WTC11 (cell line): ENCODE measurements at regions not wholly inside any gene's neighbourhood (a gene's known extent, or its start where the extent isn't known, plus 50 kb on each side); places are given as distances from the start of the nearest gene placed in this dataset.

Experiments
- ATAC-seq: fragments of 200-7000 bp; cut with Tn5 transposase; 2 replicates; pipeline ENCODE4 v1.10.0; 2021; ENCODE audit warnings: mild to moderate bottlenecking, moderate library complexity
- CTCF ChIA-PET: fragments of 300-600 bp; sonication (Branson Sonifier 250); formaldehyde crosslinking; loops from one replicate; lab custom pipeline; 2021; ENCODE audit warnings: antibody characterized with exemption; lab: Charles Lee
- POLR2A ChIA-PET: fragments of 350-600 bp; sonication (Branson Sonifier 250); formaldehyde crosslinking; loops from one replicate; lab custom pipeline; 2021; ENCODE audit warnings: antibody characterized with exemption; lab: Charles Lee
- DNase-seq: peaks from one replicate; pipeline ENCODE4 v3.0.0; 2021; ENCODE audit warnings: low spot score
- H3K27ac Mint-ChIP-seq: 2 replicates; pipeline ENCODE4 v1.8.0; 2021; ENCODE audit warnings: mixed read lengths
- H3K27me3 Mint-ChIP-seq: 2 replicates; pipeline ENCODE4 v1.8.0; 2021; ENCODE audit warnings: low read depth, mild to moderate bottlenecking, moderate library complexity, mixed read lengths
- H3K36me3 Mint-ChIP-seq: 2 replicates; pipeline ENCODE4 v1.8.0; 2021; ENCODE audit warnings: mixed read lengths
- H3K4me1 Mint-ChIP-seq: 2 replicates; pipeline ENCODE4 v1.8.0; 2022; ENCODE audit warnings: mixed read lengths
- H3K4me3 Mint-ChIP-seq: 2 replicates; pipeline ENCODE4 v1.8.0; 2021; ENCODE audit warnings: mild to moderate bottlenecking, moderate library complexity, mixed read lengths
- H3K9me3 Mint-ChIP-seq: 2 replicates; pipeline ENCODE4 v1.8.0; 2021; ENCODE audit warnings: mixed read lengths
- AFF4 ChIP-seq: sonication (generic); formaldehyde crosslinking; IDR thresholded peaks from 2 replicates; pipeline ENCODE4 v1.8.1; 2023; ENCODE audit warnings: mild to moderate bottlenecking, missing genetic modification reagents, borderline replicate concordance
- ATF1 ChIP-seq: sonication (generic); formaldehyde crosslinking; IDR thresholded peaks from 2 replicates; pipeline ENCODE4 v1.8.1; 2023; ENCODE audit warnings: mild to moderate bottlenecking, moderate library complexity, missing genetic modification reagents
- ATF6 ChIP-seq: sonication (generic); formaldehyde crosslinking; IDR thresholded peaks from 2 replicates; pipeline ENCODE4 v1.8.1; 2023; ENCODE audit warnings: mild to moderate bottlenecking, missing genetic modification reagents
- CBFB ChIP-seq: sonication (generic); formaldehyde crosslinking; IDR thresholded peaks from 2 replicates; pipeline ENCODE4 v1.8.1; 2022; ENCODE audit warnings: mild to moderate bottlenecking, low read depth, missing genetic modification reagents
- CREB1 ChIP-seq: sonication (generic); formaldehyde crosslinking; IDR thresholded peaks from 2 replicates; pipeline ENCODE4 v1.8.0; 2023; ENCODE audit warnings: mild to moderate bottlenecking, missing genetic modification reagents
- E2F5 ChIP-seq: sonication (generic); formaldehyde crosslinking; IDR thresholded peaks from 2 replicates; pipeline ENCODE4 v1.8.1; 2022; ENCODE audit warnings: mild to moderate bottlenecking, moderate library complexity, missing genetic modification reagents
- ELF4 ChIP-seq: sonication (generic); formaldehyde crosslinking; IDR thresholded peaks from 2 replicates; pipeline ENCODE4 v1.8.1; 2022; ENCODE audit warnings: low read depth, mild to moderate bottlenecking, moderate library complexity, missing genetic modification reagents
- ETV6 ChIP-seq: sonication (generic); formaldehyde crosslinking; IDR thresholded peaks from 2 replicates; pipeline ENCODE4 v1.8.1; 2022; ENCODE audit warnings: mild to moderate bottlenecking, missing genetic modification reagents
- JUN ChIP-seq: sonication (generic); formaldehyde crosslinking; IDR thresholded peaks from 2 replicates; pipeline ENCODE4 v1.8.0; 2023; ENCODE audit warnings: mild to moderate bottlenecking, missing genetic modification reagents
- KAT7 ChIP-seq: sonication (generic); formaldehyde crosslinking; IDR thresholded peaks from 2 replicates; pipeline ENCODE4 v1.8.1; 2023; ENCODE audit warnings: missing genetic modification reagents, mild to moderate bottlenecking, borderline replicate concordance
- MAX ChIP-seq: sonication (generic); formaldehyde crosslinking; IDR thresholded peaks from 2 replicates; pipeline ENCODE4 v1.8.0; 2022; ENCODE audit warnings: mild to moderate bottlenecking, missing genetic modification reagents
- NR1H2 ChIP-seq: sonication (generic); formaldehyde crosslinking; IDR thresholded peaks from 2 replicates; pipeline ENCODE4 v1.9.0; 2021; ENCODE audit warnings: mild to moderate bottlenecking, moderate library complexity, missing genetic modification reagents
- RORB ChIP-seq: fragments of 250-450 bp; sonication (Bioruptor Pico); IDR thresholded peaks from 2 replicates; pipeline ENCODE4 v1.9.0; 2021; ENCODE audit warnings: mild to moderate bottlenecking
- TP53 ChIP-seq: sonication (generic); formaldehyde crosslinking; IDR thresholded peaks from 2 replicates; pipeline ENCODE4 v1.8.1; 2023; ENCODE audit warnings: mild to moderate bottlenecking, missing genetic modification reagents
- USF1 ChIP-seq: sonication (generic); formaldehyde crosslinking; IDR thresholded peaks from 2 replicates; pipeline ENCODE4 v1.8.0; 2022; ENCODE audit warnings: mild to moderate bottlenecking, missing genetic modification reagents
- ZBTB43 ChIP-seq: sonication (generic); formaldehyde crosslinking; IDR thresholded peaks from 2 replicates; pipeline ENCODE4 v1.8.1; 2023; ENCODE audit warnings: mild to moderate bottlenecking, missing genetic modification reagents
- ZMAT4 ChIP-seq: fragments of 250-450 bp; sonication (Bioruptor Pico); IDR thresholded peaks from 2 replicates; pipeline ENCODE4 v1.9.0; 2021; ENCODE audit warnings: mild to moderate bottlenecking
- ZNF121 ChIP-seq: sonication (generic); formaldehyde crosslinking; IDR thresholded peaks from 2 replicates; pipeline ENCODE4 v1.8.0; 2023; ENCODE audit warnings: missing genetic modification reagents
- ZNF263 ChIP-seq: sonication (generic); formaldehyde crosslinking; IDR thresholded peaks from 2 replicates; pipeline ENCODE4 v1.8.1; 2022; ENCODE audit warnings: low read depth, mild to moderate bottlenecking, moderate library complexity, missing genetic modification reagents
- ZNF317 ChIP-seq: sonication (generic); formaldehyde crosslinking; IDR thresholded peaks from 2 replicates; pipeline ENCODE4 v1.8.1; 2023; ENCODE audit warnings: low read depth, mild to moderate bottlenecking, moderate library complexity, missing genetic modification reagents, borderline replicate concordance
- ZNF512 ChIP-seq: sonication (generic); formaldehyde crosslinking; IDR thresholded peaks from 2 replicates; pipeline ENCODE4 v1.8.1; 2022; ENCODE audit warnings: missing genetic modification reagents, borderline replicate concordance
- ZSCAN18 ChIP-seq: fragments of 250-450 bp; sonication (Bioruptor Pico); IDR thresholded peaks from 2 replicates; pipeline ENCODE4 v2.1.2; 2022; ENCODE audit warnings: mild to moderate bottlenecking, moderate library complexity

GRCh38 chr16:6492742-6493141 is 839.9 kb upstream of the RBFOX1 start:
- CTCF ChIA-PET, result no interaction called here
- Mint-ChIP-seq H3K4me3 (no peak overlapping the region), H3K4me1 (no peaks in the 10 kb centered on the region), H3K9me3 (peaks cover 76% of the 10 kb centered on the region), H3K36me3 (peaks cover 64% of the 10 kb centered on the region), H3K27me3 (peaks cover 7% of the 10 kb centered on the region; the same call in 1 of the 2 replicates), H3K27ac (no peak overlapping the region)
- ATAC-seq (no peak), DNase-seq (no peak)
- POLR2A ChIA-PET, result no interaction called here
- TF ChIP-seq CREB1 (no peak), CBFB (CRISPR knock-in tag) (no peak), AFF4 (CRISPR knock-in tag) (no peak), ZSCAN18 (no peak), NR1H2 (no peak), ATF6 (CRISPR knock-in tag) (no peak), E2F5 (CRISPR knock-in tag) (no peak), ZBTB43 (CRISPR knock-in tag) (no peak), KAT7 (no peak), TP53 (CRISPR knock-in tag) (no peak)

GRCh38 chr16:6484935-6485334 is 847.7 kb upstream of the RBFOX1 start:
- ATAC-seq, result no peak
- no peaks in the 10 kb centered on the region for H3K4me1 Mint-ChIP-seq
- no peak overlapping the region for H3K4me3 Mint-ChIP-seq
- CTCF ChIA-PET, result no interaction called here
- no peak for DNase-seq
- H3K9me3 Mint-ChIP-seq, result peaks cover 80% of the 10 kb centered on the region
- POLR2A ChIA-PET, result no interaction called here
- peaks cover 54% of the 10 kb centered on the region for H3K36me3 Mint-ChIP-seq
- TF ChIP-seq ZNF317 (CRISPR knock-in tag), result no peak
- TF ChIP-seq ATF6 (CRISPR knock-in tag), result no peak
- no peak for TF ChIP-seq ELF4
- TF ChIP-seq MAX, result no peak
- no peak for TF ChIP-seq RORB (CRISPR knock-in tag)
- no peak for TF ChIP-seq JUN (CRISPR knock-in tag)
- no peak for TF ChIP-seq ZNF512 (CRISPR knock-in tag)
- TF ChIP-seq ETV6 (CRISPR knock-in tag), result no peak
- no peak for TF ChIP-seq ZNF121 (CRISPR knock-in tag)
- TF ChIP-seq ZMAT4 (CRISPR knock-in tag), result no peak
- TF ChIP-seq ATF1, result no peak
- no peak for TF ChIP-seq USF1 (CRISPR knock-in tag)
- no peak for TF ChIP-seq ZNF263
- TF ChIP-seq, all 79 proteins: peak for 0
- Mint-ChIP-seq H3K27me3 (no peaks in the 10 kb centered on the region; the same call in 1 of the 2 replicates), H3K27ac (no peak overlapping the region)
